RWPE2 (cell line): ENCODE measurements at regions not wholly inside any gene's neighbourhood (a gene's known extent, or its start where the extent isn't known, plus 50 kb on each side); places are given as distances from the start of the nearest gene placed in this dataset.

Experiments
- ATAC-seq: fragments of 200-7000 bp; cut with Tn5 transposase; 3 replicates; pipeline ENCODE4 v1.9.1; 2021; ENCODE audit warnings: low read depth
- DNase-seq: peaks from one replicate; pipeline ENCODE4 v3.0.0-alpha.2; 2020; ENCODE audit warnings: low spot score
- H3K27ac ChIP-seq: fragments of 450-650 bp; 2 replicates; pipeline ENCODE4 v1.5.1; 2017; ENCODE audit warnings: mild to moderate bottlenecking; ENCODE audit not compliant: poor library complexity, severe bottlenecking
- H3K27me3 ChIP-seq: fragments of 250-450 bp; sonication (Bioruptor Pico); 2 replicates; pipeline ENCODE4 v1.5.1; 2021; ENCODE audit warnings: mild to moderate bottlenecking, moderate library complexity; ENCODE audit not compliant: insufficient read depth, poor library complexity, severe bottlenecking
- H3K36me3 ChIP-seq: fragments of 250-450 bp; sonication (Bioruptor Pico); 2 replicates; pipeline ENCODE4 v1.5.1; 2020; ENCODE audit warnings: low read depth, mild to moderate bottlenecking, moderate library complexity
- H3K4me1 ChIP-seq: fragments of 250-450 bp; sonication (Bioruptor Pico); 2 replicates; pipeline ENCODE4 v1.5.1; 2021; ENCODE audit warnings: mild to moderate bottlenecking, moderate library complexity; ENCODE audit not compliant: insufficient read depth, poor library complexity, severe bottlenecking
- H3K4me3 ChIP-seq: fragments of 250-450 bp; sonication (Bioruptor Pico); 2 replicates; pipeline ENCODE4 v1.5.1; 2021; ENCODE audit warnings: mild to moderate bottlenecking, moderate library complexity; ENCODE audit not compliant: severe bottlenecking
- H3K9me3 ChIP-seq: fragments of 250-450 bp; sonication (Bioruptor Pico); 2 replicates; pipeline ENCODE4 v1.5.1; 2021; ENCODE audit warnings: mild to moderate bottlenecking, moderate library complexity; ENCODE audit not compliant: severe bottlenecking
- CTCF ChIP-seq: fragments of 450-650 bp; IDR thresholded peaks from one replicate; pipeline ENCODE4 v1.5.1; 2017; ENCODE audit warnings: mild to moderate bottlenecking, moderate library complexity; ENCODE audit not compliant: poor library complexity, severe bottlenecking

- no peak for TF ChIP-seq CTCF
- H3K4me3 ChIP-seq = no peak overlapping the region
- no peaks in the 10 kb centered on the region for H3K9me3 ChIP-seq
- H3K4me1 ChIP-seq = peaks cover 20% of the 10 kb centered on the region
- DNase-seq (peak; percentile 46), ATAC-seq (no peak)
- no peak overlapping the region for H3K27ac ChIP-seq
- H3K36me3 ChIP-seq = no peaks in the 10 kb centered on the region
- H3K27me3 ChIP-seq = no peaks in the 10 kb centered on the region
Measured at GRCh38 chr16:88296437-88297177, 86.2 kb upstream of the ZNF469 start.

DNA sequence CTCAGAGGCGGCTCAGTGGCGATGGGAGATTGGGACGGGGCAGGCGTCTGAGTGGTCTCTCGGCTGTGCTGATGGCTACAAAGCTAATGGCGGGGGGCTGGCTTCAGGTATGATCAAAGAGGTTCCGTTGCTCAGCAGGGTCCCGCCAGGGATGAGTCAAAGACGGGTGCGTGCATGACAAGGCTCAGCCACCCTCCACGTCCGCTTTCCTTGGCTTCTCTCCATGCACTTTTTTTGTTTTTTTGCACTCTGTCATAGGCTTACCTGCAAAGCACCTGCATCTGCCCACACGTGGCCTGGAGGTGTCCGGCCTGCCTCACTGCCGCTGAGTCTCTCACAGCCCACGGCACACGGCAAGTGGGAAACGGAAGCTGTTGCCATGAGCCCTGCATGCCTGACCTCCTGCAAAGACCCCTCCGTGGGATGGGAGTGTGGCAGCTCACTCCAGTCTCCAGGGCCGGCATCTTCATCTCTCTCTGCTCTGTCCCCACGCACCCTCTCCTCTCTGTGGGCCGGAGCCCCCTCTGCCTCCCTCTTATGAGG lies 85.5 kb upstream of the ZNF469 start:
- DNase-seq = peak; percentile 64
- Histone ChIP-seq H3K4me3 (no peak overlapping the region), H3K9me3 (no peaks in the 10 kb centered on the region), H3K36me3 (no peaks in the 10 kb centered on the region), H3K27me3 (no peaks in the 10 kb centered on the region), H3K4me1 (peaks cover 20% of the 10 kb centered on the region), H3K27ac (no peak overlapping the region)
- no peak for TF ChIP-seq CTCF
- ATAC-seq = peak; percentile 44; the same call in 2 of the 3 replicates

DNA sequence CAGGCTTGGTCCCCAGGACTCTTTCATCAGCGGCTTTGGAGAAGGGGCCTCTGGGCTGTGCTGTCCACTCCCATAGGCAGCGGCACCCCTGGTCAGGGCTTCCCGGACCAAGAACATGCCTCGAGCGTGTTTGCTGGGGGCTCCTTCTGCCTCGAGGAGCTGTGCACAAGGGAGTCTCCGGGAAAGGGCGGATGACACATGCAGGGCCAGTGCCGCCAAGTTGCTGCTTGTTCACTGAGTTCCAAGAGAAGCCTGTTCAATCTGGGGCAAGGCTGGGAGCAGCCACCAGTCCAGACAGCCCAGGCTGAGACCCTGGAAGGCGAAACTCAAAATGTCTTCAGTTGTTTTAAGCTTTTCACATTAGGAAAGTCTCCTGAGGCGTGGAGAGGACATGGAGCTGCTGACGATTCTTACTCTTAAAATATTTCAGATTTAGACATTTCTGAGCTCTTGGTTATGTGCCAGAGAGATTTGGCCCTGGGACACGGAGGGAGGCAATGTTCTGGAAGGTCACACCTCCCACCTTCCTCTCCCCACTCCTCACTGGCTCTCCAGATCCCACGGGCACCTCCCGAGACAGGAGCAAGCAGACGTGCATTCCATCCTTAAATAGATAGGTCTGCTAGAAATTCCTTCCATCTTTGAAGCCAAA lies 84.5 kb upstream of the ZNF469 start:
- H3K36me3 ChIP-seq = no peaks in the 10 kb centered on the region
- no peaks in the 10 kb centered on the region for H3K9me3 ChIP-seq
- H3K4me1 ChIP-seq = peaks cover 20% of the 10 kb centered on the region
- no peak overlapping the region for H3K4me3 ChIP-seq
- peak; percentile 82 for ATAC-seq
- DNase-seq = peak; percentile 83
- H3K27ac ChIP-seq = peak overlapping the region; percentile 57
- TF ChIP-seq CTCF = no peak
- no peaks in the 10 kb centered on the region for H3K27me3 ChIP-seq

DNA sequence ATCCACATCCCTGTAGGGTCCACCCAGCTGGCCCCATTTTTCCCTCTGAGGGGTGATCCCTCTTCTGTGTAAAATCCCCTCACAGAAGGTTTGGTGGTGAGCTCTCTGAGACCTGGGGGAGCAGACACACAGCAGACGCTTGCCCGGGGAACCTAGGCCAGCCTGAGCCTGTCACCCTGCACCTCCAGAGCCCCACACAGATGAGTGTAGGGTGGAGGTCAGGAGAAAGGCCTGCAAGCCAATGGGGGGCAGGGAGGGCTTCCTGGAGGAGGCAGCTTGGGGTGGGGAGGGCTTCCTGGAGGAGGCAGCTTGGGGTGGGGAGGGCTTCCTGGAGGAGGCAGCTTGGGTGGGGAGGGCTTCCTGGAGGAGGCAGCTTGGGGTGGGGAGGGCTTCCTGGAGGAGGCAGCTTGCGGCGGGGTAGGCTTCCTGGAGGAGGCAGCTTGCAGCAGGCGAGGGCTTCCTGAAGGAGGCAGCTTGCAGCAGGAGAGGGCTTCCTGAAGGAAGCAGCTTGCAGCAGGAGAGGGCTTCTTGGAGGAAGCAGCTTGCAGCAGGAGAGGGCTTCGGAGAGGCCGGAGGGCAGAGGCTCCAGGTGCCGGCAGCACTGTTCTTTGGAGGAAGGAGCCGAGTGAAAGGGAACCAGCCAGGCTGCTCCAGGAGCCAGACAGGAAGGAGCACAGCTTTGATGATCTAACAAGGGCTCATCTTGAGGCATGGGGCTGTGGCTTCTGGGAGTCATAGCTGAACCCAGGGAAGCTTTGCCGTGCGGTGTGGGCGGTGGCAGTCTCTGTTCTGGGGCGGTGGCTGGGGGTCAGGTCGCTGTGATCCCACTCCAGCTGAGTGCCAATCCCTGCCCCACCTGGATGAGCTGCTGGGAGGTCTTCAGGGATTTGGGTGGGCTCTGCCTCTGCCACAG lies 83.7 kb upstream of the ZNF469 start:
- peak overlapping the region; percentile 57 for H3K27ac ChIP-seq
- ATAC-seq (peak; percentile 24; the same call in 2 of the 3 replicates), DNase-seq (peak; percentile 54)

More for the DNA sequence above, 83.7 kb upstream of the ZNF469 start:
- H3K36me3 ChIP-seq = no peaks in the 10 kb centered on the region
- TF ChIP-seq CTCF = no peak
- peaks cover 25% of the 10 kb centered on the region for H3K4me1 ChIP-seq
- H3K27me3 ChIP-seq = no peaks in the 10 kb centered on the region
- no peak overlapping the region for H3K4me3 ChIP-seq
- no peaks in the 10 kb centered on the region for H3K9me3 ChIP-seq
